ENCODE measurements at regions not wholly inside any gene's neighbourhood (a gene's known extent, or its start where the extent isn't known, plus 50 kb on each side); places are given as distances from the start of the nearest gene placed in this dataset.

DNA sequence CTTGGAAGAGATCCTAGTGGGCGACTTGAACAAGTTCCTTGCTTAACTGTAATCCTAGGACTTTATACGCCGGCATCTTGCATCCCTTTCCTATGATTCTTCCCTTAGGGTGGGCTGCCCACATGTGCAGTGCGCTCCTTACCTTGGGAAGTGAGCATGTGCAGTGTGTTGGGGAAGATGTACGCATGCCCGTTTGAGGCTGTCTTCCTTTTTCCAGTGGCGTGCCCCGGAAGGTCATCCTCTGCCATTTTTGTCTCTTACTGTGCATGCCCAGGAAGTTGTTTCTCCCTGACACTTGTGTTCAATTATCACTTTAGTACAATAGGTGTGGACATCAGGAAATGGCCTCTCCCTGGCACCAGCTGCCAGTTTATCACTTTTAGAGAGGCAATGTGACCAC is 936.5 kb downstream of the TBC1D22A start:
- H3K4me2 ChIP-seq (ENCODE audit: low read depth, low read length), result no peak overlapping the region
- H3K9me2 ChIP-seq (replicated peaks; ENCODE audit: insufficient read depth, low read length), result no peaks in the 10 kb centered on the region
- no peak for DNase-seq
- H3K9ac ChIP-seq (ENCODE audit: low read length), result no peak overlapping the region
- H3K27me3 ChIP-seq (replicated peaks; ENCODE audit: insufficient read depth, low read length), result no peaks in the 10 kb centered on the region
- TF ChIP-seq, protein P1, sequence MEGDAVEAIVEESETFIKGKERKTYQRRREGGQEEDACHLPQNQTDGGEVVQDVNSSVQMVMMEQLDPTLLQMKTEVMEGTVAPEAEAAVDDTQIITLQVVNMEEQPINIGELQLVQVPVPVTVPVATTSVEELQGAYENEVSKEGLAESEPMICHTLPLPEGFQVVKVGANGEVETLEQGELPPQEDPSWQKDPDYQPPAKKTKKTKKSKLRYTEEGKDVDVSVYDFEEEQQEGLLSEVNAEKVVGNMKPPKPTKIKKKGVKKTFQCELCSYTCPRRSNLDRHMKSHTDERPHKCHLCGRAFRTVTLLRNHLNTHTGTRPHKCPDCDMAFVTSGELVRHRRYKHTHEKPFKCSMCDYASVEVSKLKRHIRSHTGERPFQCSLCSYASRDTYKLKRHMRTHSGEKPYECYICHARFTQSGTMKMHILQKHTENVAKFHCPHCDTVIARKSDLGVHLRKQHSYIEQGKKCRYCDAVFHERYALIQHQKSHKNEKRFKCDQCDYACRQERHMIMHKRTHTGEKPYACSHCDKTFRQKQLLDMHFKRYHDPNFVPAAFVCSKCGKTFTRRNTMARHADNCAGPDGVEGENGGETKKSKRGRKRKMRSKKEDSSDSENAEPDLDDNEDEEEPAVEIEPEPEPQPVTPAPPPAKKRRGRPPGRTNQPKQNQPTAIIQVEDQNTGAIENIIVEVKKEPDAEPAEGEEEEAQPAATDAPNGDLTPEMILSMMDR (IDR thresholded peaks at IDR 0.05; ENCODE audit: low read length), result no peak
- TF ChIP-seq EZH2 (optimal IDR thresholded peaks at IDR 0.05; ENCODE audit: low read depth, low read length) (no peak), EZH2phosphoT487 (IDR thresholded peaks at IDR 0.05; ENCODE audit: low read length) (no peak)
- no peaks in the 10 kb centered on the region for H4K20me1 ChIP-seq (ENCODE audit: insufficient read depth, low read length)
- H3F3A ChIP-seq (ENCODE audit: insufficient read depth, low read length), result peaks cover 11% of the 10 kb centered on the region; the same call in 1 of the 2 replicates
- H3K9me3 ChIP-seq (replicated peaks; ENCODE audit: insufficient read depth, low read length), result no peaks in the 10 kb centered on the region
- H2AFZ ChIP-seq (ENCODE audit: low read length), result no peak overlapping the region
- no peak overlapping the region for H3K4me3 ChIP-seq (ENCODE audit: low read length)
- H3K36me3 ChIP-seq (replicated peaks; ENCODE audit: insufficient read depth, low read length), result no peaks in the 10 kb centered on the region
- peaks cover 26% of the 10 kb centered on the region for H3K4me1 ChIP-seq (ENCODE audit: low read length)
- no peaks in the 10 kb centered on the region for H3K79me2 ChIP-seq (ENCODE audit: low read length)
- H3K27ac ChIP-seq (ENCODE audit: low read length), result no peak overlapping the region

DNA sequence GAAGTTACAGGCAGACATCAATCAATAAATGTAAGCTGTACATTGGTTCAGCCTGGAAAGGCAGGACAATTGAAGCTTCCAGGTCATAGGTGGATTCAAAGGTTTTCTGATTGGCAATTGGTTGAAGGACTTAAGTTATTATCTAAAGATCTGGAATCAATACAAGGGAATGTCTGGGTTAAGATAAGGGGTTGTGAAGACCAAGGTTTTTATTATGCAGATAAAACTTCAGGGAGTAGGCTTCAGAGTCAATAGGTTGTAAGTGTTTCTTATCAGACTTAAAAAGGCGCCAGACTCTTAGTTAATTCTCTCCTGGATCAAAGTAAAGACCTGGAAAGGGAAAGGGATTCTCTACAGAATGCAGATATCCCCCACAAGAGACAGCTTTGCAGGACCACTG is 935.4 kb downstream of the TBC1D22A start:
- H3K79me2 ChIP-seq (ENCODE audit: low read length), result no peaks in the 10 kb centered on the region
- no peaks in the 10 kb centered on the region for H3K36me3 ChIP-seq (replicated peaks; ENCODE audit: insufficient read depth, low read length)

DNA sequence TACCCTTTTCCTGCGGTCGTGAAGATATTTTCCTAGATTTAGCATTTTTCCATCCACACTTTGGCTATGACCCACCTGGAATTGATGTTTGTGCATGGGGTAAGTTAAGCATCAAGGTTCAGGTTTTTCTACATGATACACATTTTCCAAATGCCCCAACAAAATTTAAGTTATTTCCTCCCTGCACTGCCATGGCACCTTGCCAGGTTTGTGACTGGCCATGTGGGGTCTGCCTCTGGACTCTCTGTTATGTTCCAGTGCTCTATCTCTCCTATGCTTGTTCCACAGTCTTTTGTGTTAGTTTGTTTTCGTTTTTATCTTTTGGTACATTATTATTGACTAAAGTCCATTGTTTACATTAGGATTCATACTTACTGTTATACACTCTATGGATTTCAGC is 934.3 kb downstream of the TBC1D22A start:
- no peaks in the 10 kb centered on the region for H3K9me3 ChIP-seq (replicated peaks; ENCODE audit: insufficient read depth, low read length)
- no peak for DNase-seq
- H3F3A ChIP-seq (ENCODE audit: insufficient read depth, low read length), result peaks cover 11% of the 10 kb centered on the region; the same call in 1 of the 2 replicates
- no peaks in the 10 kb centered on the region for H3K27me3 ChIP-seq (replicated peaks; ENCODE audit: insufficient read depth, low read length)
- H3K4me2 ChIP-seq (ENCODE audit: low read depth, low read length), result no peak overlapping the region
- H3K9me2 ChIP-seq (replicated peaks; ENCODE audit: insufficient read depth, low read length), result no peaks in the 10 kb centered on the region
- H3K36me3 ChIP-seq (replicated peaks; ENCODE audit: insufficient read depth, low read length), result no peaks in the 10 kb centered on the region
- H3K4me1 ChIP-seq (ENCODE audit: low read length), result peaks cover 26% of the 10 kb centered on the region
- H4K20me1 ChIP-seq (ENCODE audit: insufficient read depth, low read length), result no peaks in the 10 kb centered on the region
- no peak for TF ChIP-seq EZH2 (optimal IDR thresholded peaks at IDR 0.05; ENCODE audit: low read depth, low read length)
- no peak for TF ChIP-seq EZH2phosphoT487 (IDR thresholded peaks at IDR 0.05; ENCODE audit: low read length)
- no peak overlapping the region for H2AFZ ChIP-seq (ENCODE audit: low read length)
- H3K9ac ChIP-seq (ENCODE audit: low read length), result no peak overlapping the region
- no peak overlapping the region for H3K4me3 ChIP-seq (ENCODE audit: low read length)
- H3K79me2 ChIP-seq (ENCODE audit: low read length), result no peaks in the 10 kb centered on the region
- H3K27ac ChIP-seq (ENCODE audit: low read length), result peak overlapping the region; percentile 99; the same call in 1 of the 2 replicates

More for the DNA sequence above, 935.4 kb downstream of the TBC1D22A start:
- H3K9ac ChIP-seq (ENCODE audit: low read length), result no peak overlapping the region
- no peaks in the 10 kb centered on the region for H4K20me1 ChIP-seq (ENCODE audit: insufficient read depth, low read length)
- no peaks in the 10 kb centered on the region for H3K9me2 ChIP-seq (replicated peaks; ENCODE audit: insufficient read depth, low read length)
- no peaks in the 10 kb centered on the region for H3K9me3 ChIP-seq (replicated peaks; ENCODE audit: insufficient read depth, low read length)
- H3K4me3 ChIP-seq (ENCODE audit: low read length), result no peak overlapping the region
- TF ChIP-seq, protein P1 (IDR thresholded peaks at IDR 0.05; ENCODE audit: low read length), result no peak
- no peak for TF ChIP-seq EZH2 (optimal IDR thresholded peaks at IDR 0.05; ENCODE audit: low read depth, low read length)
- no peak for TF ChIP-seq EZH2phosphoT487 (IDR thresholded peaks at IDR 0.05; ENCODE audit: low read length)
- H3K27me3 ChIP-seq (replicated peaks; ENCODE audit: insufficient read depth, low read length), result no peaks in the 10 kb centered on the region
- no peak overlapping the region for H3K4me2 ChIP-seq (ENCODE audit: low read depth, low read length)
- peaks cover 26% of the 10 kb centered on the region for H3K4me1 ChIP-seq (ENCODE audit: low read length)
- DNase-seq, result no peak
- no peak overlapping the region for H3K27ac ChIP-seq (ENCODE audit: low read length)
- no peak overlapping the region for H2AFZ ChIP-seq (ENCODE audit: low read length)
- H3F3A ChIP-seq (ENCODE audit: insufficient read depth, low read length), result peaks cover 11% of the 10 kb centered on the region; the same call in 1 of the 2 replicates

DNA sequence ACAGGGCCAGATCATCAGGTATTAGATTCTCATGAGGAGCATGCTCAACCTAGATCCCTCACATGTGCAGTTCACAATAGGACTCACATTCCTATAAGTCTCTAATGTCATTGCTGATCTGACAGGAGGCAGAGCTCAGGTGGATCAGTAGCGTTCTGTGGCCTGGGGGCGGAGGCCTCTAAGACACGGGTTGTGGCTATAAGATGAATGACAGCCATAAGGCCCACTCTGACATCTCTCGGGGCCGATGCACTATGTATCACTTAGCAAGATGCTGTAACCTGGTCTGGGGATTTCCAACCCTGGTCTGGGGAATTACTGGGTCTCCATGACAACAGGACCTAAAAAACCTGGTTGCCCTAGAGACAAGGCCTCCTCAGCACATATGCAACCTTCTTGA is 932.7 kb downstream of the TBC1D22A start:
- H4K20me1 ChIP-seq (ENCODE audit: insufficient read depth, low read length), result no peaks in the 10 kb centered on the region
- H3K27ac ChIP-seq (ENCODE audit: low read length), result peak overlapping the region; percentile 99
- TF ChIP-seq, protein P1 (IDR thresholded peaks at IDR 0.05; ENCODE audit: low read length), result no peak
- H3K4me3 ChIP-seq (ENCODE audit: low read length), result no peak overlapping the region
- H3K9me3 ChIP-seq (replicated peaks; ENCODE audit: insufficient read depth, low read length), result no peaks in the 10 kb centered on the region
- H3K4me2 ChIP-seq (ENCODE audit: low read depth, low read length), result peak overlapping the region; percentile 55; the same call in 1 of the 2 replicates
- peaks cover 26% of the 10 kb centered on the region for H3K4me1 ChIP-seq (ENCODE audit: low read length)
- H3K79me2 ChIP-seq (ENCODE audit: low read length), result no peaks in the 10 kb centered on the region
- no peaks in the 10 kb centered on the region for H3K36me3 ChIP-seq (replicated peaks; ENCODE audit: insufficient read depth, low read length)
- no peaks in the 10 kb centered on the region for H3K27me3 ChIP-seq (replicated peaks; ENCODE audit: insufficient read depth, low read length)
- H3F3A ChIP-seq (ENCODE audit: insufficient read depth, low read length), result peaks cover 11% of the 10 kb centered on the region; the same call in 1 of the 2 replicates
- no peak overlapping the region for H2AFZ ChIP-seq (ENCODE audit: low read length)
- peak; percentile 100 for DNase-seq
- H3K9ac ChIP-seq (ENCODE audit: low read length), result peak overlapping the region; percentile 61; the same call in 1 of the 2 replicates
- no peaks in the 10 kb centered on the region for H3K9me2 ChIP-seq (replicated peaks; ENCODE audit: insufficient read depth, low read length)

Data from MM.1S (cell line).